ENCODE measurements at regions not wholly inside any gene's neighbourhood (a gene's known extent, or its start where the extent isn't known, plus 50 kb on each side); places are given as distances from the start of the nearest gene placed in this dataset.

GRCh38 chr20:61048302-61048701 is 203.8 kb upstream of the CDH4 start:
- H3K9me3 ChIP-seq (ENCODE audit: control insufficient read depth, insufficient read depth, low read depth, low read length), result no peaks in the 10 kb centered on the region
- no peak overlapping the region for H3K4me3 ChIP-seq (ENCODE audit: low read depth in 2 of 2, low read length in 2 of 2)
- H3K27me3 ChIP-seq (ENCODE audit: control insufficient read depth, insufficient read depth, low read length), result no peaks in the 10 kb centered on the region; the same call in 1 of the 2 replicates
- no TSS peak for BruUV-seq (replicated peaks)
- ChIA-PET CTCF (no interaction called here), POLR2A (no interaction called here)
- in situ Hi-C loops (cut with HindIII; ENCODE audit: low pct_unique_long_range_greater_than_20kb, low sequenced_read_pairs) (no loop called here), intact Hi-C loops (cut with micrococcal nuclease; ENCODE audit: unreplicated experiment) (no loop called here)
- no peak for TF ChIP-seq TCF7L2 (IDR thresholded peaks at IDR 0.05; ENCODE audit: low read depth, low read length)
- no peak for TF ChIP-seq CTCF (IDR thresholded peaks at IDR 0.05)
- no peak for TF ChIP-seq SIN3A (IDR thresholded peaks at IDR 0.05; ENCODE audit: borderline replicate concordance, insufficient read depth, low read depth, low read length)
- TF ChIP-seq POLR2AphosphoS5 (IDR thresholded peaks at IDR 0.05; ENCODE audit: low read depth, low read length), result no peak
- TF ChIP-seq REST (IDR thresholded peaks at IDR 0.05; ENCODE audit: insufficient read depth in 1 of 2, low read depth in 2 of 2, low read length in 1 of 2), result no peak
- no peak for DNase-seq (ENCODE audit: low read depth, low spot score)
- no peaks in the 10 kb centered on the region for H3K4me1 ChIP-seq (ENCODE audit: control insufficient read depth, insufficient read depth, low read length)
- H3K36me3 ChIP-seq (ENCODE audit: control insufficient read depth, insufficient read depth, low read length), result no peaks in the 10 kb centered on the region
- no peak for ATAC-seq
- H3K27ac ChIP-seq (ENCODE audit: low read length), result no peak overlapping the region

- Histone ChIP-seq H3K4me3 (ENCODE audit: low read depth in 2 of 2, low read length in 2 of 2) (no peak overlapping the region), H3K9me3 (ENCODE audit: control insufficient read depth, insufficient read depth, low read depth, low read length) (no peaks in the 10 kb centered on the region), H3K4me1 (ENCODE audit: control insufficient read depth, insufficient read depth, low read length) (no peaks in the 10 kb centered on the region), H3K36me3 (ENCODE audit: control insufficient read depth, insufficient read depth, low read length) (no peaks in the 10 kb centered on the region), H3K27me3 (ENCODE audit: control insufficient read depth, insufficient read depth, low read length) (no peaks in the 10 kb centered on the region; the same call in 1 of the 2 replicates), H3K27ac (ENCODE audit: low read length) (no peak overlapping the region)
- ChIA-PET CTCF (interaction anchor here (0.7 kb wide), 1 partner anchor 912 kb away, joined by 4 read pairs; no protein-coding TSS in a partner anchor), POLR2A (no interaction called here)
- TF ChIP-seq REST (IDR thresholded peaks at IDR 0.05; ENCODE audit: insufficient read depth in 1 of 2, low read depth in 2 of 2, low read length in 1 of 2) (no peak), SIN3A (IDR thresholded peaks at IDR 0.05; ENCODE audit: borderline replicate concordance, insufficient read depth, low read depth, low read length) (no peak), TCF7L2 (IDR thresholded peaks at IDR 0.05; ENCODE audit: low read depth, low read length) (no peak), POLR2AphosphoS5 (IDR thresholded peaks at IDR 0.05; ENCODE audit: low read depth, low read length) (no peak), CTCF (IDR thresholded peaks at IDR 0.05) (no peak)
- no peak for DNase-seq (ENCODE audit: low read depth, low spot score)
- no TSS peak for BruUV-seq (replicated peaks)
- in situ Hi-C loops (cut with HindIII; ENCODE audit: low pct_unique_long_range_greater_than_20kb, low sequenced_read_pairs) (no loop called here), intact Hi-C loops (cut with micrococcal nuclease; ENCODE audit: unreplicated experiment) (no loop called here)
- no peak for ATAC-seq
These were observed 202.4 kb upstream of the CDH4 start for GRCh38 chr20:61049684-61050083.

All from Panc1 (cell line).